Activated naive CD8-positive, alpha-beta T cell treated with anti-CD3 and anti-CD28 coated beads for 36 hours (primary cell): ENCODE measurements at regions not wholly inside any gene's neighbourhood (a gene's known extent, or its start where the extent isn't known, plus 50 kb on each side); places are given as distances from the start of the nearest gene placed in this dataset.
"Not testable (repeated sequence)": the region's sequence is repeated elsewhere in the genome, so short reads cannot be mapped to it uniquely, and the experiment has no call there.

ENCODE experiments used
- DNase-seq: peaks from one replicate; pipeline ENCODE4 v3.0.0; 2021
- H3K27ac Mint-ChIP-seq: one replicate; pipeline ENCODE4 v1.8.0; 2022; ENCODE audit warnings: mild to moderate bottlenecking, moderate library complexity, mixed read lengths
- H3K27me3 Mint-ChIP-seq: one replicate; pipeline ENCODE4 v1.8.0; 2022; ENCODE audit warnings: mild to moderate bottlenecking, mixed read lengths
- H3K36me3 Mint-ChIP-seq: one replicate; pipeline ENCODE4 v1.8.0; 2021; ENCODE audit warnings: mild to moderate bottlenecking, mixed read lengths
- H3K4me1 Mint-ChIP-seq: one replicate; pipeline ENCODE4 v1.8.0; 2021; ENCODE audit warnings: mixed read lengths
- H3K4me3 Mint-ChIP-seq: one replicate; pipeline ENCODE4 v1.8.0; 2022; ENCODE audit warnings: mild to moderate bottlenecking, moderate library complexity, mixed read lengths
- H3K9me3 Mint-ChIP-seq: one replicate; pipeline ENCODE4 v1.8.0; 2022; ENCODE audit warnings: mixed read lengths

GRCh38 chr10:53447576-53447975 is 675.0 kb upstream of the MBL2 start:
- H3K36me3 Mint-ChIP-seq, result no peaks in the 10 kb centered on the region
- DNase-seq, result no peak
- no peaks in the 10 kb centered on the region for H3K4me1 Mint-ChIP-seq
- H3K9me3 Mint-ChIP-seq, result peaks cover 6% of the 10 kb centered on the region
- no peak overlapping the region for H3K27ac Mint-ChIP-seq
- H3K4me3 Mint-ChIP-seq, result no peak overlapping the region
- H3K27me3 Mint-ChIP-seq, result no peaks in the 10 kb centered on the region

GRCh38 chr10:53441843-53442242 is 669.3 kb upstream of the MBL2 start:
- no peaks in the 10 kb centered on the region for H3K36me3 Mint-ChIP-seq
- H3K27me3 Mint-ChIP-seq, result no peaks in the 10 kb centered on the region
- H3K4me3 Mint-ChIP-seq, result no peak overlapping the region
- no peak for DNase-seq
- no peaks in the 10 kb centered on the region for H3K4me1 Mint-ChIP-seq
- no peak overlapping the region for H3K27ac Mint-ChIP-seq
- peaks cover 3% of the 10 kb centered on the region for H3K9me3 Mint-ChIP-seq

- Mint-ChIP-seq H3K4me3 (no peak overlapping the region), H3K27ac (no peak overlapping the region), H3K27me3 (no peaks in the 10 kb centered on the region), H3K9me3 (peaks cover 3% of the 10 kb centered on the region), H3K4me1 (no peaks in the 10 kb centered on the region), H3K36me3 (no peaks in the 10 kb centered on the region)
- DNase-seq, result no peak
These were observed 668.0 kb upstream of the MBL2 start for GRCh38 chr10:53440601-53441000.

- H3K4me1 Mint-ChIP-seq, H3K9me3 Mint-ChIP-seq, H3K36me3 Mint-ChIP-seq, H3K27me3 Mint-ChIP-seq, H3K27ac Mint-ChIP-seq, H3K4me3 Mint-ChIP-seq, DNase-seq: not testable (repeated sequence)
These were observed 666.5 kb upstream of the MBL2 start for GRCh38 chr10:53439075-53439474.

- no peaks in the 10 kb centered on the region for H3K27me3 Mint-ChIP-seq
- no peak for DNase-seq
- no peaks in the 10 kb centered on the region for H3K36me3 Mint-ChIP-seq
- H3K9me3 Mint-ChIP-seq, result peaks cover 2% of the 10 kb centered on the region
- H3K4me3 Mint-ChIP-seq, result no peak overlapping the region
- no peak overlapping the region for H3K27ac Mint-ChIP-seq
- H3K4me1 Mint-ChIP-seq, result no peaks in the 10 kb centered on the region
These were observed 661.8 kb upstream of the MBL2 start for GRCh38 chr10:53434413-53434812.

GRCh38 chr10:53432035-53432434 is 659.5 kb upstream of the MBL2 start:
- Mint-ChIP-seq H3K4me3 (no peak overlapping the region), H3K4me1 (no peaks in the 10 kb centered on the region), H3K36me3 (no peaks in the 10 kb centered on the region), H3K27ac (no peak overlapping the region), H3K9me3 (peaks cover 2% of the 10 kb centered on the region), H3K27me3 (no peaks in the 10 kb centered on the region)
- DNase-seq, result no peak

GRCh38 chr10:53430974-53431373 is 658.4 kb upstream of the MBL2 start:
- H3K4me1 Mint-ChIP-seq, result no peaks in the 10 kb centered on the region
- DNase-seq, result no peak
- no peaks in the 10 kb centered on the region for H3K36me3 Mint-ChIP-seq
- no peak overlapping the region for H3K4me3 Mint-ChIP-seq
- peaks cover 2% of the 10 kb centered on the region for H3K9me3 Mint-ChIP-seq
- no peak overlapping the region for H3K27ac Mint-ChIP-seq
- H3K27me3 Mint-ChIP-seq, result no peaks in the 10 kb centered on the region

- H3K27ac Mint-ChIP-seq, result no peak overlapping the region
- no peak overlapping the region for H3K4me3 Mint-ChIP-seq
- no peak for DNase-seq
- H3K27me3 Mint-ChIP-seq, result no peaks in the 10 kb centered on the region
- no peaks in the 10 kb centered on the region for H3K36me3 Mint-ChIP-seq
- H3K4me1 Mint-ChIP-seq, result no peaks in the 10 kb centered on the region
- peaks cover 2% of the 10 kb centered on the region for H3K9me3 Mint-ChIP-seq
These were observed 657.7 kb upstream of the MBL2 start for GRCh38 chr10:53430127-53430891.

GRCh38 chr10:53422223-53422888 is 649.8 kb upstream of the MBL2 start:
- Mint-ChIP-seq H3K27me3 (no peaks in the 10 kb centered on the region), H3K27ac (no peak overlapping the region), H3K36me3 (no peaks in the 10 kb centered on the region), H3K4me3 (no peak overlapping the region), H3K4me1 (no peaks in the 10 kb centered on the region), H3K9me3 (peaks cover 5% of the 10 kb centered on the region)
- DNase-seq, result no peak

GRCh38 chr10:53412651-53413050 is 640.1 kb upstream of the MBL2 start:
- no peaks in the 10 kb centered on the region for H3K27me3 Mint-ChIP-seq
- DNase-seq, result no peak
- H3K4me1 Mint-ChIP-seq, result no peaks in the 10 kb centered on the region
- H3K4me3 Mint-ChIP-seq, result no peak overlapping the region
- H3K27ac Mint-ChIP-seq, result no peak overlapping the region
- peaks cover 8% of the 10 kb centered on the region for H3K9me3 Mint-ChIP-seq
- H3K36me3 Mint-ChIP-seq, result no peaks in the 10 kb centered on the region

GRCh38 chr10:53406532-53406931 is 633.9 kb upstream of the MBL2 start:
- H3K9me3 Mint-ChIP-seq, result peaks cover 5% of the 10 kb centered on the region

GRCh38 chr10:53403688-53404087 is 631.1 kb upstream of the MBL2 start:
- no peak overlapping the region for H3K27ac Mint-ChIP-seq
- peaks cover 3% of the 10 kb centered on the region for H3K9me3 Mint-ChIP-seq
- no peaks in the 10 kb centered on the region for H3K36me3 Mint-ChIP-seq
- no peaks in the 10 kb centered on the region for H3K4me1 Mint-ChIP-seq
- H3K27me3 Mint-ChIP-seq, result no peaks in the 10 kb centered on the region
- no peak overlapping the region for H3K4me3 Mint-ChIP-seq
- no peak for DNase-seq

More at GRCh38 chr10:53406532-53406931, 633.9 kb upstream of the MBL2 start:
- Mint-ChIP-seq H3K27me3 (no peaks in the 10 kb centered on the region), H3K36me3 (no peaks in the 10 kb centered on the region), H3K27ac (no peak overlapping the region), H3K4me3 (no peak overlapping the region), H3K4me1 (no peaks in the 10 kb centered on the region)
- no peak for DNase-seq

GRCh38 chr10:53402594-53402993 is 630.0 kb upstream of the MBL2 start:
- Mint-ChIP-seq H3K27ac (no peak overlapping the region), H3K36me3 (no peaks in the 10 kb centered on the region), H3K27me3 (no peaks in the 10 kb centered on the region), H3K9me3 (no peaks in the 10 kb centered on the region), H3K4me3 (no peak overlapping the region), H3K4me1 (no peaks in the 10 kb centered on the region)
- no peak for DNase-seq

GRCh38 chr10:53401536-53401935 is 629.0 kb upstream of the MBL2 start:
- Mint-ChIP-seq H3K4me3 (no peak overlapping the region), H3K4me1 (no peaks in the 10 kb centered on the region), H3K36me3 (no peaks in the 10 kb centered on the region), H3K27ac (no peak overlapping the region), H3K9me3 (no peaks in the 10 kb centered on the region), H3K27me3 (no peaks in the 10 kb centered on the region)
- no peak for DNase-seq

- H3K27me3 Mint-ChIP-seq, result no peaks in the 10 kb centered on the region
- peaks cover 2% of the 10 kb centered on the region for H3K36me3 Mint-ChIP-seq
- peaks cover 9% of the 10 kb centered on the region for H3K9me3 Mint-ChIP-seq
- H3K27ac Mint-ChIP-seq, result no peak overlapping the region
- DNase-seq, result no peak
- H3K4me1 Mint-ChIP-seq, result no peaks in the 10 kb centered on the region
- no peak overlapping the region for H3K4me3 Mint-ChIP-seq
These were observed 624.3 kb upstream of the MBL2 start for GRCh38 chr10:53396876-53397275.

GRCh38 chr10:53395449-53395848 is 622.9 kb upstream of the MBL2 start:
- DNase-seq, result no peak
- Mint-ChIP-seq H3K4me1 (no peaks in the 10 kb centered on the region), H3K9me3 (peaks cover 9% of the 10 kb centered on the region), H3K36me3 (peaks cover 2% of the 10 kb centered on the region), H3K27me3 (no peaks in the 10 kb centered on the region), H3K27ac (no peak overlapping the region), H3K4me3 (no peak overlapping the region)
